GM18499 (cell line): ENCODE measurements at regions not wholly inside any gene's neighbourhood (a gene's known extent, or its start where the extent isn't known, plus 50 kb on each side); places are given as distances from the start of the nearest gene placed in this dataset.
"Not testable (repeated sequence)": the region's sequence is repeated elsewhere in the genome, so short reads cannot be mapped to it uniquely, and the experiment has no call there.

Source experiments
- ATAC-seq: cut with Tn5 transposase; IDR thresholded peaks from one replicate; pipeline ENCODE4 v1.9.1; 2021; ENCODE audit warnings: moderate number of reproducible peaks; ENCODE audit not compliant: insufficient read depth, unreplicated experiment

DNA sequence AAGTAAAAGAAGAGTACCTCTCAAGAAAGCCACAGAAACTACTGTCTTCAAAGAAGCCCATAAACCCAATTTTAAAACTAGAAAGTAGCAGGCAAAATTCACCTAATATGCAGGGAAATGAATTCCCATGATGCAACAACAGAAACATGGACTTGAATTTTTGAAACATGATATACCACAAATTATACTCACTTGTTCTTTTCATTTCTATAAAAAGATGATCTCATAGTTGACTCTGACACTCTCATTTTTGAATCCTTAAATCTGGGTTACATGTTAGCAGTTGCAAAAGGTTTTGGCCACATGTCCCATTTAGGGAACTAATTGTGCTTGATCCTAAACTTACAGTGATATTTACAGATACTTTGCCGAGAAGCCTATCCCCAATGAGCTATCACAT lies 1130.8 kb downstream of the FAT4 start:
- no peak for ATAC-seq

DNA sequence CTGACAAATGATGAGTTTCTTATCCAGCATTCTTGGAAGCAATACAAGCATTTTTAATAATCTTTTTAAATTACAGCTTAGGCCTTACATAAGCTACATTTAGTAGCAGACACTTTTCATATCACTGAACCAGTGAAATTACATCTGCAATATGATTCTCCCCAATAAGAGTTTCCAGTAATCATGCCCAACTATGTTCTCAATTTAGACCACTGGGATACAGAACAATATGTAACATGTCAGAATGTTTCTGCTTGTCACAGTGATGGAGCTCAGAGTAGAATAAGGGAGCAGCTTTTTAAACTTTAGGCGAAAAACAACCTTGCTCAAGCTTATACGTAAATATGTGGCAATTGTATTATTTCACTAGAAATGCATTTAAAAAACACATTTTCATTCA lies 1132.2 kb downstream of the FAT4 start:
- no peak for ATAC-seq

DNA sequence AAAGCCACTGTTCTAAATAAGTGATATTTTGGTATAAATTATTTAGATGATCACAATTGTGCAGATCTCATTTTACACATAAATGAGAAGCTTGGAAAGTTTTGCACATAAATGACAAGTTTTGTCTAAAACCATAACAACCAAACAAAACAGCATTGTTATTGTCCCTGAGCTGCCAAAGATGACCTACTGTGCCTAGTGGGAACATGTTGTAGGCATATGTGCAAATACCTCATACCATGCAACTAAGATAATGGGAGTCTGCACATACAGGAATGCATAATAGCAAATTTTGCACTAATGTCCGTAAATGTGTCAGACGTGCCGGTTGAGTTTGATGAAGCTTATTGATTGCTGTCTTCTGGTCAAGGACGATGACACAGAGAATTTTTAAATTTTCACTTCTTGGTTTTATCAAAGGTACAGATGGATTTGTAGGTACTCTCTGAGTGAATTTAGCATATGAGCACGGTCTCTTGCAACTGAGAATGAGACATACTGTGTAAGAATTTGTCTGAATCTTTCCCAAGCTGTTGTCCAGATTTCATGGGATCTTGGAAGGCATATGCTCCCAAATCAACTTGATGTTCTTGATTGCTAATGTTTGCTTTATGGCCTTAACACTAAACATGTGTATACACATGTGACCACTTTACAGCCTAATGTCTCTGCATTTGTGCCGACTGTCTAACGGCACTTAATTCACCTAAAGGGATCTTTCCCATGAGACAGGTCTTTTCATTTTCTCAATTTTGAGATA lies 1133.5 kb downstream of the FAT4 start:
- no peak for ATAC-seq

DNA sequence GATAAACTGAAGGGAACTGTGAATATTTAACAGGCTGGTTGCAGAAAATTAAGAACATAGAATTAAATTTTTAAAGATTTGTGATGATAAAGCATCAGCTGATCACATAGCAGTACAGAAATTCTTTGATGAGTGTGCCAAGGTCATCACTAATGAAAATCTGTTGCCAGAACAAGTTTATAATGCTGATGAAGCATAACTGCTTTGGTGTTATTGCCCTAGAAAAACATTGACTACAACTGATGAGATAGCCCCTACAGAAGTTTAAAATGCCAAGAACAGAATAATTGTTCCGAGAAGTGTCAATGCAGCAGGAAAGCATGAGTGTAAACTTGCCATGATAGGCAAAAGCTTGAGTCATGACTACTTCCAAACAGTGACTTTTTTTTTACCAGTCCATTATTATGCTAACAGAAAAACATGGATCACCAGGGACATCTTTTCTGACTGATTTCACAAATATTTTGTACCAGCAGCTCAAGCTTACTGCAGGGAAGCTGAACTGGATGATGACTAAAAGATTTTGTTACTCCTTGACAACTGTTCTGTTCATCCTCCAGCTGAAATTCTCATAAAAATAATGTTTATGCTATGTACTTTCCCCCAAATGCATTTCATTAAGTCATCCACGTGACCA lies 1136.6 kb downstream of the FAT4 start:
- ATAC-seq = no peak

DNA sequence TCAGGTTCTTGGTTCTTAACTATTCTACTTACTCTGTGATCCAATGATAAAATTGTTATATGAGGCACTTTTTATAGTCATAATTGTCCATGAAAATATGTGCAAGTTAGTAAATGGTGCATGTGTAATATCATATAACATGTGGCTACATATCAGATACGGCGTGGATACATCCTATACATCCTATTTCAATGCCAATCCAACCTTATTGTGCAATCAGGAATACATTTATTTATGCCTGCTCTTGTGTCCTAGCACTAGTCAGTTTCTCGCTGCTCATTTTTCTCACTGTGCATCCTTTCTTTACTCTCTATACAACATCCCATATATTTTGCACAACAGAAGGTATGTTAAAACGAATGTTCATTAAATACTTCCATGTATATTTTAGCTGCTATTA lies 1141.1 kb downstream of the FAT4 start:
- no peak for ATAC-seq

DNA sequence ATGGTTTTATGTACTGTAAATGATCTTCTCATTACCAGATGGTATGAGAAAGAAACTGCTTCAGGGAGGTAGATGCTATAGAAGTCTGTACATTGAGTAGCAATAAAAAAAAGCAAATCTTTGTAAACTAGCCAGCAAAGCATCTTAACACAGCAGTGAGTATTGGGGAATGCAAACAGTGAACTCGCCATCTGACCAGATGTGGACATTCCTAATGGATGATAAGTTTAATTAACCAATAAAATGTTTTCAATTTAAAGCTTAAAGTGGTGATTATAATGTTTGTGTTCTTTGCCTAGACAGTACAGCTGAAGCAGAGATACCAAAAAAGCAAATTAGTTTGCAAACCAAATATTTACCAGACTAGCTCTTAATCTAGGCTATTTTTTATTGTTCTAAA lies 1144.2 kb downstream of the FAT4 start:
- no peak for ATAC-seq

DNA sequence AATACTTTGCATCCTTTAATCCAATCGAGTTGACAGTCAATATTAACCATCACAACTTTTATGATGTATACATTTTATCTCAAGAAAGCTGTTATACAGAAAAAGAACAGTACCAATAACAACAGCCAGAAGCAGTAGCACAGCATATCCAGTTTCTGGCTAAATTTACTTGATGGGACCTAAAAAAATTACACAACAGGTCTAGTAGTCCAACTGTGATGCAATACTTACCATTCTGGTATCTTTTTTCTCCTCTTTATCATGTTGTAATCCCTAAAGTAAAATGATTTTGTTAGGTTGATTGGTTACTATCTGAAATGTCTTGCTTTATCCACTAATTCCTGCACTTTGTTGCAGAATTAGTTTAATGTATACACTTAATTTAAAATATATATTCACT lies 1150.6 kb downstream of the FAT4 start:
- ATAC-seq = no peak

DNA sequence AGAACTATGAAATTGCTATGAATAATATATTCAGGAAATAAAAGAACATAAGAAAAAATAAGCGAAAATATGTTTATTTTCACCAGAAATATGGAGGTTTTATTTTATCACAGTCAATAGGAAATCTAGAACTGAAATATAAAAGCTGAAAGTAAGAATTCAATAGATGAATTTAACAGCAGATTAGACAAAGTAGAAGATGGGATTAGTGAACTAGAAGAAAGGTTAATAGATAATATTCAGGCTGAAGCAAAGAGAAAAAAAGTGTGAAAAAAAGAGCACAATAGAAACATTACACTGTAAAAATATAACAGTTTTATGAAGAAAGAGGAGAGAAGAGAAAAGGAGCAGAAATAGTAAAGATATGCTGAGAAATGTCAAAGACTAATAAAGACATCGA lies 1152.1 kb downstream of the FAT4 start:
- no peak for ATAC-seq

DNA sequence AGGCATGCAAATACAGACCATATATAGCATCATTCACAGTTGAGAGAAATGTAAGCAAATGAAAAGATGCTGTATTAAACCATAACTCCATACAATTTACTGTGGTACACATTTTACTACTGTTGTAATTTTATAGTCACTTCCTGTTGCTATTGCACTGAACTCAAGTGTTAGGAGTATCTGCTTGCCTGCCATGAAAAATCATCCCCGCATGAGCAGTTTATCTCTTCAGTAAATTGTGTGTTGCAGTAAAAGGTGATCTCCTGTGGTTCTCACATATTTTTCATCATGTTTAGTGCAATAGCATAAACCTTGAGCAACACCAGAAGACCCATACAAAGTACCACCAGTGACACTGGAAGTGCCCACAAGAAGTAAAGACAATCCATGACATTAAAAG lies 1153.4 kb downstream of the FAT4 start:
- no peak for ATAC-seq

DNA sequence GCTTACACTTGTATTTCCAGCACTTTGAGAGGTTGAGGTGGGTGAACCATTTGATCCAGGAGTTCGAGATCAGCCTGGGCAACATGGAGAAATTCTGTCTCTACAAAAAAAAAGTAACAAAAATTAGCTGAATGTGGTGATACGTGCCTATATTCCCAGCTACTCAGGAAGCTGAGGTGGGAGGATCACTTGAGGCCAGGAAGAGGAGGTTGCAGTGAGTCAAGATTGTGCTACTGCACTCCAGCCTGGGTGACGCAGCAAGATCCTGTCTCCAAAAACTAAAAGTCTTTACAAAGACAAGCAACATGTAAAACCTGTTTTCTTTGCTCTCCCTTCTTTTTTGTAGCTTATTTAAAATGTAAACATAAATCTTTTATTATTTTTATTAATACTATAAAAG lies 1156.1 kb downstream of the FAT4 start:
- no peak for ATAC-seq

DNA sequence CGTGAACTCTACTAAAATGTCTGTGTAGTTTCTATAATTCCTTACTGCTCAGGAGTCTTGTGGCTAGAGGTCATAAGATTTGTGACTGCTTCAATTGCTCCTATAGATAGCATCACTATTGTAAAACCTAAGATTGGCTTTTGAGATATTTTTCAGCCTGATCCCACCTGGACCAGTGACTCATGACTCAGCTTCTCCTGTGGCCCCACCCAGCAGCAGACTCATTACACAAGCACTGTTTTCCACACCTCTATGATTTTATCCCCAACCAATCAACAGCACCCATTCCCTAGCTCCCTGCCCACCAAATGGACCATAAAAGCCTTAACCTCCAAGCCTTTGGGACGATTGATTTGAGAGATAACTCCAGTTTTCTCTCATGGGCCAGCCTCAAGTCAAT lies 1157.0 kb upstream of the INTU start:
- no peak for ATAC-seq

DNA sequence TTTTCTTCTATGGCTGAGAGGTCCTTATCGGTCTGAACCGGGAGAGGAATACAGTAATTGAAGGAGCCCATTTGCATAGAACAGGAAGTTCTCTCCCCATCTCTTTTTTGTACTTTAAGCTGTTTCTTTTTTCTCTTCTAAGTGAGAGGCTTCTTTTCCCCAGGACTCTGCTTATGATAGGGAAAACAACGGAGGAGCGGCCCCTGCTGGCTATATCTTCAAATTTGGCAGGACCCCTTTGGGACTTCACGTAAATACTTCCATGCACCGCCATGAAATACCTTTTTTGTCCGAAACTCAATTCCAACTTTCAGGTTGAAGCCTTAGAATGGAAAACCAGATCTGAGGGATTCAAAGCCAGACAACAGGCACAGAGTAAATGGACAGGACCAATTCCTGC lies 1153.0 kb upstream of the INTU start:
- ATAC-seq = no peak

DNA sequence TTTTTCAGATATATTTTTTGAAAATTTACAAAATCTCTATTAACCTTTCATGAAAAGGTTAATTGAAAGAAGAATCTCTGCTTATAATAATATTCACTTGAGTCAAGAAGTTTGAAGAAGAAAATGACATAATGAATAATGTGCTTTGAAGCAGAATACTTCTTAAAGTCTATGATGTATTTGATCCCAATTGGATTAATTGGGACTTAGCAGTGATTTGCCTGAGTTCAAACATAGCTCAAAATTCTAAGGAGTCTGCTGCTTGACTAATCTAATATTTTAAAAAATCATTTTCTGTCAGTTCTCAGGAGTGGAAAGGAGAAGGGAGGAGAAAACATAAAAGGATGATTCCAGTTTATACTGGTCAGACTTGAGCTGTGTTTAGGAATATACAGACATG lies 1150.4 kb upstream of the INTU start:
- ATAC-seq = no peak

DNA sequence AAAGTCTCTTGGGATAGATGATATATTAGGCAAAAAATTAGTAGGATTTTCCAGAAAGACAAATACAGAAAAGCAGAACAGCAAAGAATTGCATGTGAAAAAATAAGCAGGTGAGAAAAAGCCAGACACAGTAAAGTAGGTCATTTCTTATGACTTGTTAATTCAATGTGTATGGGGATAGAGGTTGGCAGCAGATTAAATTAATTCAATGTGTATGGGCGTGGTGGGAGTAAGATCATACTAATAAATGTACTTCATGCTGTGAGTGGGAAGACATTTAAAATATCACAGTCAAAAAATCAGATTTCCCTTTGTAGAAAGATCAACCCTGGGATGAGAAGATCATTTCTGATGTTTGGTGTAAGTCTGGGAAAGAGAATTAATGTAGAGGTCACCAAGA lies 1146.4 kb upstream of the INTU start:
- no peak for ATAC-seq

DNA sequence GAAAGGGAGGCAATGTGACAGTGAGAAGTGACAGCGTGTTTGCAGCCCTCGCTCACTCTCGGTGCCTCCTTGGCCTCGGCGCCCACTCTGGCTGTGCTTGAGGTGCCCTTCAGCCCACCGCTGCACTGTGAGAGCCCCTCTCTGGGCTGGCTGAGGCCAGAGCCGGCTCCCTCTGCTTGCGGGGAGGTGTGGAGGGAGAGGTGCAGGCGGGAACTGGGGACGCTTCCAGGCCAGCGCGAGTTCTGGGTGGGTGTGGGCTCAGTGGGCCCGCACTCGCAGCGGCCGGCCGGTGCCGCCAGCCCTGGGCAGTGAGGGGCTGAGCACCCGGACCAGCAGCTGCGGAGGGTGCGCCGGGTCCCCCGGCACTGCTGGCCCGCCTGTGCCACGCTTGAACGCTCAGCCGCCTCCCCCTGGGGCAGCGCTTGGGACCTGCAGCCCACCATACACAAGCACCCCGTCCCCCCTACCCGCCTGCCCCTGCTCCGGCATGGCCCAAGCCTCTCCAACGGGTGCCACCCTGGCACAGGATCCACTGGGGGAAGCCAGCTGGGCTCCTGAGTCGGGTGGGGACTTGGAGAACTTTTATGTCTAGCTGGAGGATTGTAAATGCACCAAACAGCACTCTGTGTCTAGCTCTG lies 1142.8 kb upstream of the INTU start:
- ATAC-seq = no peak

DNA sequence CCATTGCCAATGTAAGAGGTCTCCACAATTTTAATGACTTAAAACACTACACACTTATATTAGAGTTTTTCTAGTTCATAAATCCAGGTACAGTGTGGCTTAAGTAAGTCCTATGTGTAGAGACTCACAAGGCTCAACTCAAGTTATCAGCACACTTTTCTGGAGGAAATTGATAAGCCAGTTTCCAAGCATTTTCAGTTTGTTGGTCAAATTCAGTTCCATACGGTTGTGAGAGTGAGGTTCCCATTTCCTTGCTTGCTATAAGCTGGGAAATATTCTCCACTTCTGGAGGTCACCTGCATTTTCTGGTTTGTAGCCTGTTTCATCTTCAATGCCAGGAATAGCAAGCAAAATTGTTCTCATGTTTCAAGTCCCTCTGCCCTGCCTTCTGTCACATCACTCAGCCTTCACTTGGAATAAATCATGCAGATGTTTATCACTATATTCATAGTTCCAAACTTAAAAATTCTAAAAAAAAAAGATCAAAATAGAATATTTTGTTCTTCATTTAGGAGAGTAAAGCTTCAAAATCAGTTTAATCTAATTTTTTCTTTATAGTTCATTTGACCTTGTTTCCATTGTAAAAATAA lies 1137.5 kb upstream of the INTU start:
- no peak for ATAC-seq

DNA sequence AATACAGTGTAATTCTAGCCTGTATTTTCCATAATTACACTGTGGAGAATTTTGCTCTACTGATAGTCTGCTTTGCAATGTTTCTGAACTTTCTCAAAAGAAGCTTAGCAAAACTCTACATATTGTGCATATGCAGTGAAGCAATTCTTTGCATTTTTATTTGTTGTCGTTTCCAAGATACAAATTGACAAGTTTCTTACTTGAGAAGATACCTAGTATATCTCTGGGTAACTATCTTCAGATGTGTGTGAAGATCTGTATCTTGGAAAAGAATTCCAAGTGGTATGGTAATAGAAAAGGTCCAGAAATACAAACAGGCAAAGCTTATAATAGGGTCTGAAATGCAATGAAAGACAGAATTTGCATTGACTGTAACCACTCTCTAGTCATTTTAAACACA lies 1119.8 kb upstream of the INTU start:
- no peak for ATAC-seq

DNA sequence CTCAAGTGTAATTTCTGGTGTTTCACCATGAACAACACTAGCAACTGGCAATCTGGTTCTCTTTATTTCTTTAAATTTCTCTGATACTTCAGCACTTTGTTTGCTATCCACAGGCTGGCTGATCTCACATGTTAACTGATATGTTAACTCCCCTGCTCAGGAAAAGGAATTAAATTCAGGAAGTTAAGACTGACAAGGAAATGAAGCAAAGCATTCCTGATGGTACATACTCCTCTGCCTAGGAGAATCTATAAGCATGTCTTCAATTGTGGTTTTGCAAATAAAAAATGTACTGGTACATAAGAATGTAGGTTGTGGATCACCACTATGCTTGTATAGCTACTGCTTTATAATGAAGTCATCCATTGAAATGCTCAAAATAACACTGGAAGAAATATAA lies 1119.2 kb upstream of the INTU start:
- ATAC-seq = no peak

DNA sequence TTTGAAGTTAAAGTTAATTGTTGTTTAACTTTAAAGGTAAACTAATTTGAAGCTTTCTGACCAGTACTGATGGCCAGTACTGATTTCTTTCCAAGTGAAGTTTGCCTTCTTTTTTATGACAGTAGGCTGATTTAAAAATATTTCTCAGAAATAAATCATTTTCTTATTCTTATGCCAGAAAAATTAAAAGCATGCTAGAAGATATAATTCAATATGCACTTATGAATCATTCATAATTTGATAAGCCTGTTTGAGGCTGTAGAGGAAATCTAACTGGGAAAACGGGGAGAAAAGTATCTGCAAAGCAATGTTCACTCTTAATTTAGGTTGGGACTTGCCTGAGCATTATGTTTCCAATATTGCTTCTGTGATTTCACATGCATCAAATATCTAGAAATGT lies 1112.0 kb upstream of the INTU start:
- ATAC-seq = no peak

DNA sequence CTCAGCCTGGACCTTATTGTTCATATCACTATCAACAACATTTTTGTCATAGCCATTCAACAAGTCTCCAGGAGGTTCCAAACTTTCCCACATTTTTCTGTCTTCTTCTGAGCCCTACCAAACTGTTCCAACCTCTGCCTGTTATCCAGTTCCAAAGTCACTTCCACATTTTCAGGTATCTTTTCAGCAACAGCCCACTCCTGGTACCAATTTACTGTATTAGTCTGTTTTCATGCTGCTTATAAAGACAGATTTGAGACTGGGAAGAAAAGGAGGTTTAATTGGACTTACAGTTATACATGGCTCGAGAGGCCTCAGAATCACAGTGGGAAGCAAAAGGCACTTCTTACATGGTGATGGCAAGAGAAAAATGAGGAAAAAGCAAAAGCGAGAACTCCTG lies 1107.4 kb upstream of the INTU start:
- ATAC-seq = not testable (repeated sequence)

DNA sequence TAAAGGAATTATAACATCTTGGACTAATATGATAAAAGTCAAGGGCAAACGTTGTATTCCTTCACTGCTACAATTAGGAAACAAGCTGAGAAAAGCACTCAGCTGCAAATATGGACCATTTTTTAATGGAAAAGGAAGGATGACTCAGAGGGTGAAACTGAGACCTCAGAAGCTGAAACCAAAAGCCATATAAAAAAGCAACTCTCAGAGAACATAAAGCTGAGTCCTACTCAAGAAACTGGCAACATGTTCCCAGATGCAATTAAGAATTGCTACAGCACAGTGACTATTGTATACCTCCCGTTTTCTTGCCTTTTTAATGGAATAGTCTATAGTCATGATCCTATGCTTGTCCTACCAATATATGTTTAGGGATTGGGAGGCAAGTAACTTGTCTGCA lies 1106.4 kb upstream of the INTU start:
- ATAC-seq = no peak
